HPDE6-E6E7 (cell line): ENCODE measurements at regions not wholly inside any gene's neighbourhood (a gene's known extent, or its start where the extent isn't known, plus 50 kb on each side); places are given as distances from the start of the nearest gene placed in this dataset.
"Not testable (repeated sequence)": the region's sequence is repeated elsewhere in the genome, so short reads cannot be mapped to it uniquely, and the experiment has no call there.

ENCODE experiments used
- DNase-seq: peaks from one replicate; pipeline ENCODE4 v3.0.0; 2011; ENCODE audit warnings: missing footprints; ENCODE audit errors: extremely low spot score

GRCh38 chr4:36590343-36590742, 308.9 kb downstream of the DTHD1 start:
- DNase-seq: no peak

GRCh38 chr4:36601864-36602495, 320.6 kb downstream of the DTHD1 start:
- no peak for DNase-seq

- DNase-seq: no peak
These were observed 328.2 kb downstream of the DTHD1 start for GRCh38 chr4:36609661-36610060.

GRCh38 chr4:36610628-36611027, 329.2 kb downstream of the DTHD1 start:
- no peak for DNase-seq

- not testable (repeated sequence) for DNase-seq
These were observed 331.7 kb downstream of the DTHD1 start for GRCh38 chr4:36613142-36613541.

GRCh38 chr4:36614011-36614410, 332.6 kb downstream of the DTHD1 start:
- DNase-seq: no peak

- DNase-seq: no peak
These were observed 336.7 kb downstream of the DTHD1 start for GRCh38 chr4:36618102-36618501.

- DNase-seq: no peak
These were observed 342.6 kb downstream of the DTHD1 start for GRCh38 chr4:36624030-36624429.

- DNase-seq: no peak
These were observed 356.9 kb downstream of the DTHD1 start for GRCh38 chr4:36638273-36638811.

GRCh38 chr4:36640876-36641275, 359.5 kb downstream of the DTHD1 start:
- no peak for DNase-seq

- peak; percentile 53 for DNase-seq
These were observed 369.8 kb downstream of the DTHD1 start for GRCh38 chr4:36651253-36651652.

GRCh38 chr4:36652857-36653256, 371.4 kb downstream of the DTHD1 start:
- no peak for DNase-seq

- no peak for DNase-seq
These were observed 384.6 kb downstream of the DTHD1 start for GRCh38 chr4:36665985-36666527.

- no peak for DNase-seq
These were observed 394.0 kb downstream of the DTHD1 start for GRCh38 chr4:36675436-36675835.

- peak; percentile 16 for DNase-seq
These were observed 395.0 kb downstream of the DTHD1 start for GRCh38 chr4:36676139-36677050.

- no peak for DNase-seq
These were observed 395.7 kb downstream of the DTHD1 start for GRCh38 chr4:36677112-36677511.

GRCh38 chr4:36677874-36678273, 396.5 kb downstream of the DTHD1 start:
- DNase-seq: no peak

- no peak for DNase-seq
These were observed 406.3 kb downstream of the DTHD1 start for GRCh38 chr4:36687681-36688080.

- no peak for DNase-seq
These were observed 411.2 kb downstream of the DTHD1 start for GRCh38 chr4:36692586-36692985.

GRCh38 chr4:36702245-36702644, 420.8 kb downstream of the DTHD1 start:
- no peak for DNase-seq

GRCh38 chr4:36704289-36704688, 422.9 kb downstream of the DTHD1 start:
- DNase-seq: no peak

GRCh38 chr4:36709991-36710390, 428.6 kb downstream of the DTHD1 start:
- no peak for DNase-seq

- peak; percentile 11 for DNase-seq
These were observed 430.6 kb downstream of the DTHD1 start for GRCh38 chr4:36712013-36712412.
